ENCODE measurements at regions not wholly inside any gene's neighbourhood (a gene's known extent, or its start where the extent isn't known, plus 50 kb on each side); places are given as distances from the start of the nearest gene placed in this dataset.

GRCh38 chr10:128693493-128694131 is 567.4 kb upstream of the MKI67 start:
- TF ChIP-seq GATA1 (IDR thresholded peaks at IDR 0.05; ENCODE audit: low read depth, low read length) (no peak), POLR2A (IDR thresholded peaks at IDR 0.05; ENCODE audit: low read length) (no peak)
- no peak for DNase-seq

GRCh38 chr10:128694168-128694850 is 568.1 kb upstream of the MKI67 start:
- no peak for DNase-seq
- TF ChIP-seq GATA1 (IDR thresholded peaks at IDR 0.05; ENCODE audit: low read depth, low read length) (no peak), POLR2A (IDR thresholded peaks at IDR 0.05; ENCODE audit: low read length) (no peak)

- TF ChIP-seq POLR2A (IDR thresholded peaks at IDR 0.05; ENCODE audit: low read length) (no peak), GATA1 (IDR thresholded peaks at IDR 0.05; ENCODE audit: low read depth, low read length) (no peak)
- DNase-seq = no peak
Observed at GRCh38 chr10:128694851-128695725, 568.9 kb upstream of the MKI67 start.

- no peak for DNase-seq
- TF ChIP-seq GATA1 (IDR thresholded peaks at IDR 0.05; ENCODE audit: low read depth, low read length) = no peak
- no peak for TF ChIP-seq POLR2A (IDR thresholded peaks at IDR 0.05; ENCODE audit: low read length)
Observed at GRCh38 chr10:128695931-128696330, 569.7 kb upstream of the MKI67 start.

GRCh38 chr10:128697437-128697836 is 571.2 kb upstream of the MKI67 start:
- no peak for DNase-seq
- TF ChIP-seq POLR2A (IDR thresholded peaks at IDR 0.05; ENCODE audit: low read length) = no peak
- no peak for TF ChIP-seq GATA1 (IDR thresholded peaks at IDR 0.05; ENCODE audit: low read depth, low read length)

GRCh38 chr10:128701381-128701780 is 575.2 kb upstream of the MKI67 start:
- TF ChIP-seq GATA1 (IDR thresholded peaks at IDR 0.05; ENCODE audit: low read depth, low read length) (no peak), POLR2A (IDR thresholded peaks at IDR 0.05; ENCODE audit: low read length) (no peak)
- no peak for DNase-seq

- DNase-seq = no peak
- TF ChIP-seq POLR2A (IDR thresholded peaks at IDR 0.05; ENCODE audit: low read length) = no peak
Observed at GRCh38 chr10:128701837-128702236, 575.6 kb upstream of the MKI67 start.

- no peak for DNase-seq
- TF ChIP-seq GATA1 (IDR thresholded peaks at IDR 0.05; ENCODE audit: low read depth, low read length) (no peak), POLR2A (IDR thresholded peaks at IDR 0.05; ENCODE audit: low read length) (no peak)
Observed at GRCh38 chr10:128704716-128705115, 578.5 kb upstream of the MKI67 start.

GRCh38 chr10:128708182-128708581 is 582.0 kb upstream of the MKI67 start:
- TF ChIP-seq GATA1 (IDR thresholded peaks at IDR 0.05; ENCODE audit: low read depth, low read length) = no peak
- TF ChIP-seq POLR2A (IDR thresholded peaks at IDR 0.05; ENCODE audit: low read length) = no peak
- DNase-seq = no peak

- no peak for DNase-seq
- TF ChIP-seq GATA1 (IDR thresholded peaks at IDR 0.05; ENCODE audit: low read depth, low read length) (no peak), POLR2A (IDR thresholded peaks at IDR 0.05; ENCODE audit: low read length) (no peak)
Observed at GRCh38 chr10:128709686-128710085, 583.5 kb upstream of the MKI67 start.

- TF ChIP-seq GATA1 (IDR thresholded peaks at IDR 0.05; ENCODE audit: low read depth, low read length) = no peak
- TF ChIP-seq POLR2A (IDR thresholded peaks at IDR 0.05; ENCODE audit: low read length) = no peak
- DNase-seq = no peak
Observed at GRCh38 chr10:128710098-128710797, 584.0 kb upstream of the MKI67 start.

- TF ChIP-seq POLR2A (IDR thresholded peaks at IDR 0.05; ENCODE audit: low read length) = no peak
- no peak for TF ChIP-seq GATA1 (IDR thresholded peaks at IDR 0.05; ENCODE audit: low read depth, low read length)
- DNase-seq = no peak
Observed at GRCh38 chr10:128710798-128711183, 584.6 kb upstream of the MKI67 start.

GRCh38 chr10:128711806-128712205 is 585.6 kb upstream of the MKI67 start:
- no peak for DNase-seq
- TF ChIP-seq POLR2A (IDR thresholded peaks at IDR 0.05; ENCODE audit: low read length) (no peak), GATA1 (IDR thresholded peaks at IDR 0.05; ENCODE audit: low read depth, low read length) (no peak)

All from erythroblast (primary cell).